ENCODE measurements at regions not wholly inside any gene's neighbourhood (a gene's known extent, or its start where the extent isn't known, plus 50 kb on each side); places are given as distances from the start of the nearest gene placed in this dataset.

DNA sequence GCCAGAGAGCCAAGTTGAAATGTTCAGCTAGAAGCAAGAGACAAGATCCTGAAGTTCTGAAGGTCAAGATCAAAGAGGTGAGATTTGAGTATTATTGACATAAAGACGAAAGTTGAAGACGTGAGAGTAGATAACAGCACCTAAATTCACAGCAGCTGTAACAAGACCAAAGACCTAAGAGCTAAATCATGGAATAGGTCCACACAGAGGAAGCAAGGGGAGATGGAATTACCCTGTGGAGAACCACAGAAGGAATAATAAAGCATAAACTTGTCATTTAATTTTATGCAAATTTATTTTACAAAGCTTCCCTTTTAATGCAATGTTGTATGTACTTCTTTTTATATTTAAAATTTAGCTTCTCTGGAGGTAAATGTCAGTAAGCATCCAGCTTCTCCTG lies 523.7 kb downstream of the NR2F1-AS1 start:
- DNase-seq (ENCODE audit: low read depth) = no peak

DNA sequence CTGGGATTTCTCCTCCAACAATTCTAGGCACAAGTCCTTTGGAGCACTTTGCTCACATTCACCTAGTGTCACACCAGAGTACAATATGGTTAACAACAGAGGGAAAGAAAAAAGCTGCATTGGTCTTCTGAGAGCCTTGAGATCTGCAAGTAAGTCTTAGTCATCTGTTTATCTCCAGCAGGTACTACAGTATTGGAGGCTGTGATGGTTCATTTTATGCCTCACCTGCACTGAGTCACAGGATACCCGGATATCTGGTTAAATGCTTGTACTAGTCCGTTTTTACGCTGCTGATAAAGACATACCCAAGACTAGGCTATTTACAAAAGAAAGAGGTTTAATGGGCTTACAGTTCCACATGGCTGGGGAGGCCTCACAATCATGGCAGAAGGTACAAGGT lies 525.0 kb downstream of the NR2F1-AS1 start:
- no peak for DNase-seq (ENCODE audit: low read depth)

DNA sequence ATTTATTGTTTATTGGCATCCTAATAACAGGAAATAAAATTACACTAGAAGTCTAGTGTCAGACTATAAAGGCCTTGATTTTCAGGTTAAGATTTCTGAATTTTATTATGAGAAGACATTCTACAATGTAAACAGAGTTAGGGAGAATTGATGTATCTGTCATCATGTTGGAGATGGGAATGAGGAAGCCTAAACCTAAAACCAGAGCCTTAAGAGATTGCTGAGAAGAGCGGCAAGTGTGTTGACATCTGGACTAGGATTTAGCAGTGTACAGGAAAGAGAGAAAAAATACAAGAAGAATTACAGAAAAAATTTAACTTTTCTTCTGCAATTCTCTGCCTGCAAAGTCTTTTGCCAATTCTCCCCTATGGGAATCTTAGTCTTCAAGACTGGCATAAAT lies 525.5 kb downstream of the NR2F1-AS1 start:
- DNase-seq (ENCODE audit: low read depth) = no peak

DNA sequence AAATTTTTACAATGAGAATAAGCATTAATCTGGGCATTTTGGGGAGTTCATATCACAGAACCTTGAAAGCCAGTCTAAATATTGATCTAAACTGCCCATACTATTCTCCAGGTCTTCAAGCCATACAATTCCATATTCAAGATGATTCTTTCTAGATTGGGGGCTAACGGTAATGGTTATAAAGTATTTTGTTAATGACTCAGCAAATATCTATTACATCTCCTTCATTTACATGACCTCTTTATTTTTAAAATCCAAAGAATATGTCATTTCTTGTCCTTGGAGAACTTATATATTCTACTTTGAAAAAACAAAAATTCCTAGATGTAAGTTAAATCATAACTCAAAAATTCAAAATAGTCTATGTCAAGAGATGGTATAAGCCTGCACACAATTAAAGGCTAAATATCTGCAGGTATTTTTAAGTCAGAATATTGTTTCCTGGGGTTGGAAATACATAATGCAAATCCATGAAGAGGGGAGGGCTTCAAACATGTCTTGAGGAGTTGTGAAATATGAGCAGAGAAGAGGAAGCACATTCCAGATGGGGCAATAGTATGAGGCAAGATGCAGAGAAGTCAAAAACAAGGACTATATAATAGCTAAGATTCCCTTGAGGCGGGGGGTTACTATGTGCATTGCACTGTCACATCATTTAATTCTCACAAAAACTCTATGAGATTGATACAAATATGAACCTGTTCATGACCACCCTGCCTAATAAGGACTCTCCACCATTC lies 526.4 kb downstream of the NR2F1-AS1 start:
- DNase-seq (ENCODE audit: low read depth) = no peak

DNA sequence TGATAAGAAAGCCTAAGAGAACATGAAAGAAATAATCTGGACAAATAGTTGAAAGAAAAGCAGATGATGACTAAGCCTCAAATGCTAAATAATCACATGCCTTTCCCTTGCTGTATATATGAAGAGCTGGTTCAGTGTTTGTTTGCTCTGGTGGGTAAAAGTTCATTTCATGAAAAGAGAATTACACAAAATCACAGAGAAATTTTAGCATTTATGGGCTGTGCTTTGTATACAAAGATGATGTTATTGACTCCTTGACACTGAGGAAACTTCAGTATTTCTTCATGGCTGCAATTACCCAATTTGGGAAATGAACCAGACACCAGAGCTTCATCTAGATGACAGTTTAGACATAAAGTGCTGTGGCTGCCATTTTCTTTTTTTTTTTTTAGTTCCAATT lies 527.2 kb downstream of the NR2F1-AS1 start:
- no peak for DNase-seq (ENCODE audit: low read depth)

DNA sequence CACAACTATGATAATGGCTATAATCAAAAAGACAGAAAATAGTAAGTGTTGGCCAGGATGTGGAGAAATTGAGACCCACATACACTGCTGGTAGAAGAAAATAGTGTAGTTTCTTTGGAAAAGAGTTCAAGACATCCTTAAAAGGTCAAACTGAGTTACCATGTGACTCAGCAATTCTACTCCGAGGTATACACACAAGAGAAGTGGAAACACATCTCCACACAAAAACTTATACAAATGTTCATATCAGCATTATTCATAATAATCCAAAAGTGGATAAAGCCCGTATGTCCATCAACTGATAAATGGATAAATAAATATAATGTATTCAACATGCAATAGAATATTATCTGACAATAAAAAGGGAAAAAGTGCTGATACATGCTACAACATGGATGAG lies 532.2 kb downstream of the NR2F1-AS1 start:
- DNase-seq (ENCODE audit: low read depth) = no peak

DNA sequence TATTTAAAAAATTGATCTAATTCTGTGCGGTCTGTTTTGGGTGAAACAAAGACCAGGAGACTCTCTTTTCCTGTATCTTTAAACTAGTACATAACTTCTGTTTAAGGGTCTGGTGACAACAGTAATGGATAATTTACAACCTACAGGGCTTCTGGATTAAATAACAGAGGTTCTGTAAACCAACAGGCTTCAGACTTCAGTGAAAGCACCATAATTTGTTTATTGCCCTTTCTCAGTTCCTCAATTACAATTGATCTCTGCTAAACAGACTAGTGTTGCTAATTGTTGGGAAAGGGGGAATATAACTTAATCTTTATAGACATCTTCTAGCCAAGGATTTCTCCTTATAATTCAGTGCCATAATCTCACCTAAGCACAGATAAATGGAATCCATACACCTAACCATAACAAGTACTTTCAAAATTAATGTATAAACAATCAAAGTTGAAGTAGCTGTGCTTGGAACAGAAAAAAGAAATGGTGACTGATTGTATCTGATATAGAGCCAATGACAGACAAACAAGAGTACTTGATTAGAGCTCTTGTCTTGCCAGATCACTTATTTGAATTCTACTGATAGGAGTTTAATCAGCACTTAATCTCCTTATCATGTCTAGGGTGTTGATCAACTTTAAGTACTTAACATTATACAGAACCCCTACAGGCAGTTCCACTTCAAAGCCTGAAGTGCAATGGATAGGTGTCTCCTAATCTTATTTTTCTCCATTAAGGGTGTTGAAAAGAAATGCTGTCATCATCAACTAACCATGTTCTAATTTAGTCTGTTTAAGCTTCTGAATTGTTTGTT lies 536.0 kb downstream of the NR2F1-AS1 start:
- DNase-seq (ENCODE audit: low read depth) = no peak

DNA sequence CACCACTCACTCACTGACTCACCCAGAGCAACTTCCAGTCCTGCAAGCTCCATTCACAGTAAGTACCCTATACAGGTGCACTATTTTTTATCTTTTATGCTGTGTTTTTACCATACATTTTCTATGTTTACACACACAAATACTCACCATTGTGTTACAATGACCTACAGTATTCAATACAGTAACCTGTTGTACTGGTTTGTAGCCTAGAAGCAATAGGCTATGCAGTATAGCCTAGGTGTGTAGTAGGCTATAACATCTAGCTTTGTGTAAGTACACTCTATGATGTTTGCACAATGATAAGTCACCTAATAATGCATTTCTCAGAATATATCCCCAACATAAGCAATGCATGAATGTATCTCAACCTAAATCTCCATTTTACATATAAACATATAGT lies 541.1 kb downstream of the NR2F1-AS1 start:
- no peak for DNase-seq (ENCODE audit: low read depth)

DNA sequence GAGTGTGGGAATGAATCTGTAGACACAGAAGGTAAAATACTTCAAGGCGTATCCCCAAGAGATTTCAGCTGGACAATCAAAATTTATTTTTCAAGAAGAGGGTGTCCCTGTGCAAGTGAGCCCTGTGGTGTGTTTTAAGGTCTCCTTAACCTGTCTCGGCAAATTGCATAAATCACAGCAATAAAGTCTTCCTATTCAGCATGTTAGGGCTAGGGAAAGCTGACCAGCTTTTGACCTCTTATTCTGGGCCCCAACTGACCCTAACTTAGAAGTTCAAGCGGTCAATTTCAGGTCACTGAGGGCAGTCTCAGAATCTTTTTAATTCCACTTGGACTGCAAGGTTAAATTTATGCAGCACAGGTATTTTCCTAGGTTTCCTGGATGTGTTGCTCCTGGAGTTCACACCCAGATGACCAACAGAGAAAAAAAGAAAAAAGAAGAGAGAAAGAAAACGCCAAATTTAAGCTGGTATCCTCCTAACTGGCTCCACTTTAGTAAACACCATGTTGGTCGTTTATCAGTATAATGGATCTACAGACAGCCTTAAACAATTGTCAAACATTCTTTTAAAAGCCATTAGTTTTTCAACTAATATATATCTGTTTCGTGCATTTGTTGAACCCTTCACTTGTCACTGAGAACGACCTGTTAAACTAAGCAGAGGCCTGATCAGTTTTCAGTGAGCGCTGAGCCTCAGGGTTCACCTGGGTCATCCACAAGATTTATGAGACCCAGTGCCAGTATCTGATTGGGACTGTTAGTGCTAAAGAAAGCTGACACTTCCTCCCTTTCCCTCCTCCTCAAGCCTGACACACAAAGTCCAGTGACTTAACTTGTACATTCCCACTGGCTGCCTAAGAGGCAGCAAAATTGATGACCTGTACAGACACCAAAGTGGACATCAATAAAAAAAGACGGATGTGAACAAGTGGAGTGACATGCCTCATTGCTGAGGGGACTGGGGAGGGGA lies 546.1 kb downstream of the NR2F1-AS1 start:
- DNase-seq (ENCODE audit: low read depth) = no peak

DNA sequence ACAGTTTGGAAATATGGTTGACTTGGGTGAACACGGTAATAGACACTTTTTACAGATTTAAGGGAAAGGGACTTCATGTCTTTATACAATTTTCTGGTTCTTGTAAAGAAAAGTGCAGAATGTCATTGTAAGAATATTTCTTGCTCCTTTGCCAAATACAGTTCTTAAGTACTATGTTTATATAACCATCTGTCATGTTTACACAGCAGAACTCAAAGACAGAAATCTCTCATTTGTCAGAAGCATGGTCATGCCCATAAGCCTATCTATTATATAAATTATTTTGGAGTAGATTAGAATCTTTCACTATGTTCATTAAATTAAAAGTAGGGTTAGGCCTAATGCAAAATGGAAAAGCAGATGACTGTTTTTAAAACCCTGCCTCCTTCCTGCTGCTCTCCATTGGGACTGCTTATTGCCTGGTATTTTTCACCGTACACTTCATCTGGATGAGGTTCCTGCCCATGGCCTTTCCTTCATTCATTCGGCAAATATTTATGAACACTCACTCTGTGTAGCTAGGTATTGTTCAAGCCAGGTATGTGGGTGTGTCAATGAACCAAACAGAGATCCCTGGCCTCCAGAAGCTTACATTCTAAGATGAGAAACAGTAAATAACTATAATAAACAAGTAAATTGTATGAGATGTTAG lies 558.1 kb downstream of the NR2F1-AS1 start:
- DNase-seq (ENCODE audit: low read depth) = no peak

DNA sequence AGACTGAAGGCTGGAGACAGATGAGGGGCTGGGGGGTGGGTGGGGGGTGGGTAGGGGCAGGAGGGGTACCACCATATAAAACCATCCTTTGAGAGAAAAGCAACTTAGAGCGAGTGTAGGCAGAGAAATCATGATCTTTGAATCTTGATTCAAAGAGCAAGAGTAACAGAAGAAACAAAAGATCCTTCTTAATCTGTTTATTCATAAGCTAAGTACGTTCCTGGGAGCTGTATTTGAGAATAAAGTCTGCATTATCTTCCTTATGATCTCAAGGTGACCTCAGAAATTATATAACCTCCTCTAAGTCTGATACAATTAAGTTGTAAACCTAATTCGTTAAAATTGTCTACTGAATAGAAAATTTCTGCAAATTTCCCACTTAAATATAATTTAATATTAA lies 558.8 kb downstream of the NR2F1-AS1 start:
- no peak for DNase-seq (ENCODE audit: low read depth)

DNA sequence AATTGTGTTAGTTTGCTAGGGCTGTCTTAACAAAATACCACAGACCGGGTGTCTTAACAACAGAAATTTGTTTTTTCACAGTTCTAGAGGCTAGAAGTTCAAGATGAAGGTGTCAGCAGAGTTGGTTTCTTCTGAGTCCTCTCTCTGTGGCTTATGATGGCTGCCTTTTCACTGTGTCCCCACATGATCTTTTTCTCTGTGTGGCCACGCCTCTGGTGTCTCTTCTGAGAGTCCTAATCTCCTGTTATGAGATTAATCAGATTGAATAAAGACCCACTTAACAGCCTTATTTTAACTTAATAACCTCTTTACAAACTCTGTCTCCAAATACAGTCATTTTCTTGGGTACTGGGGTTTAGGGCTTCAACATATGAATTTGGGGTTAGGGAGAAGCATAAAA lies 561.1 kb downstream of the NR2F1-AS1 start:
- DNase-seq (ENCODE audit: low read depth) = no peak

DNA sequence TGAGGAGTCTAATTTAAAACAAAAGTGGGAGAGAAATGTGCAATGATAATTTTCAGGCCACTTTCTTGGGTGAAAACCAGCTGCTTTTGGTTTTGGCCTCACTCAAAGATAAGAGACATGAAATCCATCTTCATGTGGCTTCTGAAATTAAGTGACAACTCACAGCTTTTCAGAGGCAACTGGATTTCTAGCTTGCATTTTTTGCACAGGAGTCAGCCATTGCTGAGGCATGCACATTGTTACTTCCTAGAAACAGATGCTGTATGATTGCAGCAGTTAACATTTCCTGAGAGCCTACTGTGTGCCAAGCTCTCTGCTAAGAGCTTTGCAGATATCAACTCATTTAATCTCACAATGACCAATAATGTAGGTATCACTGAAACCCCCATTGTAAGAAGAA lies 562.6 kb downstream of the NR2F1-AS1 start:
- DNase-seq (ENCODE audit: low read depth) = no peak

DNA sequence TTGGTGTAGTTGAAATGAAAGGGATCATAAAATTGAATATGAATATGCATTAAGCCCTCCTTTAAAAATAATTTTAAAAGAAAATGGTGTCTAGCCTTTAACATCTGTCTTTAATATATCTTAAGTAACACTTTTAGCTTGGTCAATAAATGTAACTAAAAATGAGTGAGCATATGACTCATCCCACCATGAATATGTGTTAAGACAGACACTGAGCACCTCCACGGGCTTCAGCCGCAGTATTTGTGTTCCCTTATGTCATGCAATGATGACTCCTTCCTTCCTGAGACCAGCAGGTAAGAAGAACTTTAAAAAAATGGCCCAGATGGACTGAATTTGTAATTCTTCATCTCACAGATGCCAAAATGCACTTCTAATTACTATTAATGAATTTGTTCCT lies 563.2 kb downstream of the NR2F1-AS1 start:
- DNase-seq (ENCODE audit: low read depth) = no peak

DNA sequence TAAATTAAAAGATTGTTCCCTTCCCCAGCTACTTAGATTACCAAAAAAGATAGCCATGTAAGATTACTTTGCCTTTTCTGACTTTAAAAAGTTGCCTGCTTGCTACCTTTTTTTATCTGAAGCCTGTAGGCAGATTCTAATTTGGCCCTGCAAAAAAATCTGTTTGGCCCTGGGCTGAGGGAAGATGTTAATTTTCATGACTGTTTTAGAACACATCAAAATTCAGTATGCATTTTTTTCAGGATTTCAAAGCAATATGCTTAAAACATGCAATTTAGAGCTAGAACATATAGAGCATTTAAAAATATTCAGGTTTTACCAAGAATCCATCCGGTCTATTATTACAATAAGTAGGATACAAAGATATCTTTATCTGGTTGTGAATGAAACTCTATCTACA lies 563.6 kb downstream of the NR2F1-AS1 start:
- DNase-seq (ENCODE audit: low read depth) = no peak

DNA sequence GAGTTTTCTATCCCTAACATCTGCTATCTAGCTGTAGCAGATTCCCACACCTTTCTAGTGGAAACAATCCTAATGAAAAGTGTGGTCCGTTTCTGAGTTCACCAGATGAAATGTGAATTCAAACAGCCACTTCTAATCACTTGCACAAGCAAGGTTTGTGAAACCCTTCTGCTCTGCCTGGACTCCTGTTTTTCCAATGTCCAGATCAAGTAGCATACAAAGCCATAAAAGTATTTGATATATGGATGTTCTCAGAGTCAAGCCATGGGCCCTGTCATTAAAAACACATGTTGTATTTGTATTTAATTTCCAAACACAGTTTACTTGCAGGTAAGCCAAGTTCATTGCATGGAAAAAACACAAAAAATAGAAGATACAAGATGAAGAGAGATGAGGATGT lies 570.4 kb downstream of the NR2F1-AS1 start:
- DNase-seq (ENCODE audit: low read depth) = no peak

DNA sequence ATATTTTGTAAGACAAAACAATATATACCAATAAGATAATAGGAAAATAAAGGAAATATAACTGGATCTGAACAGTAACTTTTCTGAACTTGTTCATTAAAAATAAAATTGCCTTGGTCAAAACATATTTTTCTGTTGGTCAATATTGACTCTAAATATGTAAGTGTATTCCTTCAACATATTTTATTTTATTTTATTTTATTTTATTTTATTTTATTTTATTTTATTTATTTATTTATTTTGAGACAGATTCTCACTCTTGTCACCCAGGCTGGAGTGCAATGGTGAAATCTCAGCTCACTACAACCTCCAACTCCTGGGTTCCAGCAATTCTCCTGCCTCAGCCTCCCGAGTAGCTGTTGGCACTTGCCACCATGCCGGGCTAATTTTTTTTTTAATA lies 571.0 kb downstream of the NR2F1-AS1 start:
- no peak for DNase-seq (ENCODE audit: low read depth)

DNA sequence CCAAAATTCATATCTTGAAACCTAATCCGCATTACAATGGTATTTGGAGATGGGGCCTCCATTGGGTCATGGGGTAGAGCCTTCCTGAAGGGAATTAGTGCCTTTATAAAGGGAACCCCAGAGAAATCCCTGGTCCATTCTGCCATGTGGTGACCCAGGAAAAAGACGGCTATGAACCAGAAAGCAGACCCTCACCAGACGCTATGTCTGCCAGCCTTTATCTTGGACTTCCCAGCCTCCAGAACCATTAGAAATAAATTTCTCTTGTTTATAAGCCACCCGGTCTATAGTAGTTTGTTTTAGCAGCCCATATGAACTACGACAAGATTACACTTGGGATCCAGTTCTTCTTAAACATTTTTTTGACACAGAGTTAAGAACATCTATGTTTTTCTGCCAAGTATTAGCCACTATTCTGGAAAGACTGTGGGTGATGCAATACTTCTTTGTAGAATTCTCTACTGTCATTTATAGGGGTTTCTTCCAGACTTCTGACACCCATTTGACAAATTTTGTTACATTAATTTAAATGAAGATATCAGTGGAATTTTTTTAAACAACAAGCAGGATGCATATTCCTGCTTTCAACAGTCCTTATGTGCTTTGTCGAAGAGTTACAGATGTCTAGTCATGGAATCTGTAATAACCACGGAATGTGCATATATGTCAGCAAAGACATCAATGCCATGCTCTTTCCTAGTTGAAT lies 572.4 kb downstream of the NR2F1-AS1 start:
- DNase-seq (ENCODE audit: low read depth) = no peak

DNA sequence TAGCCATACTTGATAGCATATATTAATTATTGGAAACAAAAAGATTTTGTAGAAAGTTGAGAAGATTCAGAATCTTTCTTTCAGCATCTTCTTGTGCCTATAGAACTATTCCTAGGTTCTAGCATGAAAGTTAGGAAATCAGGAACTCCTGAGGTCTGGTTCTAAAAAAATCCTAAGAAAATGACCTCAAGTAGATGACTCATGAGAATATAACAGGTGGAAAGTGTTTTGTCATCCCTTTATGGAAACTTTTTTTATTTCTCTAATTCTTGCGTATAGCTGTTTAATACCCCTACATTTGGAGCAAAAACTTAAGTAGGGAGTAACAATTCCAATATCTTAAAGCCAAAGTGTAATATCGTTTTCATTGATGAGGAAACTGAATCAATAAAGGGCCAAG lies 574.1 kb downstream of the NR2F1-AS1 start:
- no peak for DNase-seq (ENCODE audit: low read depth)

DNA sequence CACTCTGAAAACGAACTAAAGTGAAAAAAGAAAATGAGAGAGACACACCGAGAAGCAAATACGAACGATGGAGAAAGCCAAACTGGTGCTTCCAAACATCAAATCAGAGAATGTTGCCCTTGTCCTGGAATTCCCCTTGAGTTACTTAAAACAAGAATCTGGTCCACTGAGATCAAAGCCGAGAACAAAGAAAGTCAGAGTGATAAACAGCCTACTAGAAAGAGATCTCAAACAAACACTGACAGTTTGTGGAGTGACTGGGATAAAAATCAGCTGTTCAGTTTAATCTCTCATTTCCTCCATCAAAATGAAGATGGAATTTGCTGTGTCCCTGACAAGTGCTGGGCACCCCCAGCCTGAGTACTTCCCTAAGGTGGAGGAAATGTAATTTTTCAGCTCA lies 582.6 kb downstream of the NR2F1-AS1 start:
- no peak for DNase-seq (ENCODE audit: low read depth)

DNA sequence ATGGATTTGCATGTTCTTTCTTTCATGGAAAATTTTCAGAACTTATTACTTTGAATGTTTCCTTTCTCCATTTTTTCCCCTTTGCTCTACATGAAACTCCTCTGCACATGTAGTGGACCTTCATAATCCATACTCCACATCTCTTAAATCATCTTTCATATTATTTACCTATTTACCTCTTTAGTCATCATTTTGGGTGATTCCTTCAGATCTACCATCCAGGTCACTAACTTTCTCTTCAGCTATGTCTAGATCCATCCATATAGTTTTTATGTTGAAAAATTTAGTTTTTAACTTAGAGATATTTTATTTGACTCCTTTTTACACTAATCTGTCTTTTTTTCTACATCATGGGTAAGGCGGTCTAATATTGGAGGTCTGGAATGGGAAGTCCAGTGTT lies 586.6 kb downstream of the NR2F1-AS1 start:
- no peak for DNase-seq (ENCODE audit: low read depth)

Data from HS-27A (cell line).